Posterior vena cava (tissue), 2 donors: ENCODE measurements at regions not wholly inside any gene's neighbourhood (a gene's known extent, or its start where the extent isn't known, plus 50 kb on each side); places are given as distances from the start of the nearest gene placed in this dataset.
"Not testable (repeated sequence)": the region's sequence is repeated elsewhere in the genome, so short reads cannot be mapped to it uniquely, and the experiment has no call there.

ENCODE experiments used
- DNase-seq: peaks from one replicate; pipeline ENCODE4 v3.0.0-alpha.2; 2020; ENCODE audit warnings: low spot score
- intact Hi-C, 2 donors: fragments of 100-400 bp; cut with DNase I; formaldehyde crosslinking; loops; one replicate each; pipeline versions ENCODE4 v1.14.1 to v1.14.2; 2022 to 2023
- donor health status: DM: yes; HTN: yes; CAD: no.
- donor health status: DM: yes; HTN: yes; CAD: no.

- not testable (repeated sequence) for DNase-seq
Measured at GRCh38 chr1:221051391-221051790, 172.1 kb downstream of the HLX start.

GRCh38 chr1:221053889-221054288 is 174.6 kb downstream of the HLX start:
- DNase-seq, result no peak
- intact Hi-C loops, result no loop called here

More at GRCh38 chr1:221051391-221051790, 172.1 kb downstream of the HLX start:
- intact Hi-C loops, result not testable (repeated sequence)

GRCh38 chr1:221059506-221059905 is 180.3 kb downstream of the HLX start:
- DNase-seq, result no peak
- intact Hi-C loops, result no loop called here

- no peak for DNase-seq
- intact Hi-C loops, result no loop called here
Measured at GRCh38 chr1:221063651-221064050, 184.4 kb downstream of the HLX start.

- no peak for DNase-seq
- intact Hi-C loops, result no loop called here
Measured at GRCh38 chr1:221066351-221067001, 187.2 kb downstream of the HLX start.

GRCh38 chr1:221067721-221068120 is 188.5 kb downstream of the HLX start:
- no peak for DNase-seq
- intact Hi-C loops, result no loop called here

- intact Hi-C loops, result no loop called here
- DNase-seq, result no peak
Measured at GRCh38 chr1:221069178-221069903, 190.1 kb downstream of the HLX start.

GRCh38 chr1:221069986-221070385 is 190.7 kb downstream of the HLX start:
- DNase-seq, result no peak
- intact Hi-C loops, result no loop called here

GRCh38 chr1:221071777-221072176 is 192.5 kb downstream of the HLX start:
- DNase-seq, result no peak
- intact Hi-C loops, result no loop called here

- no peak for DNase-seq
- intact Hi-C loops, result no loop called here
Measured at GRCh38 chr1:221072214-221072613, 193.0 kb downstream of the HLX start.

- intact Hi-C loops, result no loop called here
- DNase-seq, result no peak
Measured at GRCh38 chr1:221074332-221074731, 195.1 kb downstream of the HLX start.

- intact Hi-C loops, result no loop called here
- no peak for DNase-seq
Measured at GRCh38 chr1:221075911-221076310, 196.7 kb downstream of the HLX start.

GRCh38 chr1:221076391-221076811 is 197.2 kb downstream of the HLX start:
- DNase-seq, result no peak
- intact Hi-C loops, result no loop called here

- DNase-seq, result no peak
- intact Hi-C loops, result no loop called here
Measured at GRCh38 chr1:221078260-221078965, 199.2 kb downstream of the HLX start.

GRCh38 chr1:221083902-221084301 is 204.7 kb downstream of the HLX start:
- DNase-seq, result no peak
- intact Hi-C loops, result no loop called here

- intact Hi-C loops, result no loop called here
- DNase-seq, result no peak
Measured at GRCh38 chr1:221084681-221085080, 205.4 kb downstream of the HLX start.

GRCh38 chr1:221085701-221086375 is 206.6 kb downstream of the HLX start:
- no peak for DNase-seq
- intact Hi-C loops, result no loop called here

- intact Hi-C loops, result no loop called here
Measured at GRCh38 chr1:221087919-221088318, 208.7 kb downstream of the HLX start.

GRCh38 chr1:221089273-221089672 is 210.0 kb downstream of the HLX start:
- DNase-seq, result no peak
- intact Hi-C loops, result no loop called here

More at GRCh38 chr1:221087919-221088318, 208.7 kb downstream of the HLX start:
- DNase-seq, result no peak

GRCh38 chr1:221089803-221090202 is 210.6 kb downstream of the HLX start:
- no peak for DNase-seq
- intact Hi-C loops, result no loop called here
